ENCODE measurements at regions not wholly inside any gene's neighbourhood (a gene's known extent, or its start where the extent isn't known, plus 50 kb on each side); places are given as distances from the start of the nearest gene placed in this dataset.

DNA sequence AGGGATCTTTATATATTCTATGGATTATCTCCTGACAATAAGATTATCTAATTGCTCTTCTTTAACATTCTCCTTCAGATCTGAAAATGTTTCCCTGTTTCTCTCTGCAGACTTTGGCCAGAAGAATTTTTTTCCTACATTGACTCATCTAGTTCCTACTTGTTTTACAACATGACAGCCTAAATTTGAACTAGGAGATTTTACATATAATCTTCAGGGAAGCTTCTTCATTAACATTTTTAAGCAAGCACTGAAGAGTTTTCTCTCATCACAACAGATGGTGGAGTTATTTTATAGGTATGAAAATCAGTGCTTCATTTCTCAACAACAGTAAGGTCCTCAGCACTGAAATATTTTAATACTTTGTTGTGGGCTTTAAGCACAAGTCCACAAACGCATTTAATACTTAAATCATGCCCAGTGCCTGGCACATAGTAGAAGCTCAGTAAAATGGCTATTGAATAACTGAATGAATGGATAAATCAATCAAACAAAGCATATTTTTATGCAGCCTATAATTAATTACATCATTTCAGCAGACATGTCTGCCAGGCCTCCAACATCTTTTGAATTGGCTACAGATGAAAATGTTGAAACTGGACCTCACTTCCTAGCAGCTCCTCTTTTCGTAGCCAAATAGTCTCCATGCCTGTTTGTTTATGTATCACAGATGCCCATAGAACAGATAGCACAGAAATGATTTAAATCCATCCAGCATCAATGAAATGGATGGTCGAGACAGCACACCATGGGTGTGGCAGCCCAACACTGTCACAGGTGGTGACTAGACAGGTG is 117.3 kb upstream of the POU2AF2 start:
- H3K4me3 ChIP-seq (replicated peaks; ENCODE audit: low read depth, low read length): no peak overlapping the region
- TF ChIP-seq, protein P1, sequence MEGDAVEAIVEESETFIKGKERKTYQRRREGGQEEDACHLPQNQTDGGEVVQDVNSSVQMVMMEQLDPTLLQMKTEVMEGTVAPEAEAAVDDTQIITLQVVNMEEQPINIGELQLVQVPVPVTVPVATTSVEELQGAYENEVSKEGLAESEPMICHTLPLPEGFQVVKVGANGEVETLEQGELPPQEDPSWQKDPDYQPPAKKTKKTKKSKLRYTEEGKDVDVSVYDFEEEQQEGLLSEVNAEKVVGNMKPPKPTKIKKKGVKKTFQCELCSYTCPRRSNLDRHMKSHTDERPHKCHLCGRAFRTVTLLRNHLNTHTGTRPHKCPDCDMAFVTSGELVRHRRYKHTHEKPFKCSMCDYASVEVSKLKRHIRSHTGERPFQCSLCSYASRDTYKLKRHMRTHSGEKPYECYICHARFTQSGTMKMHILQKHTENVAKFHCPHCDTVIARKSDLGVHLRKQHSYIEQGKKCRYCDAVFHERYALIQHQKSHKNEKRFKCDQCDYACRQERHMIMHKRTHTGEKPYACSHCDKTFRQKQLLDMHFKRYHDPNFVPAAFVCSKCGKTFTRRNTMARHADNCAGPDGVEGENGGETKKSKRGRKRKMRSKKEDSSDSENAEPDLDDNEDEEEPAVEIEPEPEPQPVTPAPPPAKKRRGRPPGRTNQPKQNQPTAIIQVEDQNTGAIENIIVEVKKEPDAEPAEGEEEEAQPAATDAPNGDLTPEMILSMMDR (IDR thresholded peaks at IDR 0.05; ENCODE audit: low read length, missing control alignments): no peak
- no peak for DNase-seq (ENCODE audit: low read depth)

DNA sequence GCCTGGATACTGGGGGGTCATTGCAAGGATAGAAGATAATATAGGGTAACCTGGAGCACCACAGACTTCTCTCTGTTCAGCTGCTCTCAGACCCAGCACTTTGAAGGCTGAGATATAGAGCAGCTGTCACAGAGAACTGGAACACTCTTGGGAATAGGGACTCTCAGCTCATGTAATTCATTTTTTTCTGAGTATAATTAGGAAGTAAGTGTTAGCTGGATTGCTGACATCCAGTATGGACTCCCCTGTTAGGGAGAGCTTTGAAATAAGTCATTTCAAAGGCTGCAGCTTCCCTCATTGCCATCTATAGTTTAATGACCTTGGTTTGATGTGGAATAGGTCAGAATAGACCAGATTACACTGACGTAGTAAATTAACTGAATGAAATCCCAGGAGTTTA is 120.8 kb upstream of the POU2AF2 start:
- DNase-seq (ENCODE audit: low read depth): no peak
- no peak overlapping the region for H3K4me3 ChIP-seq (replicated peaks; ENCODE audit: low read depth, low read length)
- TF ChIP-seq, protein P1 (IDR thresholded peaks at IDR 0.05; ENCODE audit: low read length, missing control alignments): no peak

DNA sequence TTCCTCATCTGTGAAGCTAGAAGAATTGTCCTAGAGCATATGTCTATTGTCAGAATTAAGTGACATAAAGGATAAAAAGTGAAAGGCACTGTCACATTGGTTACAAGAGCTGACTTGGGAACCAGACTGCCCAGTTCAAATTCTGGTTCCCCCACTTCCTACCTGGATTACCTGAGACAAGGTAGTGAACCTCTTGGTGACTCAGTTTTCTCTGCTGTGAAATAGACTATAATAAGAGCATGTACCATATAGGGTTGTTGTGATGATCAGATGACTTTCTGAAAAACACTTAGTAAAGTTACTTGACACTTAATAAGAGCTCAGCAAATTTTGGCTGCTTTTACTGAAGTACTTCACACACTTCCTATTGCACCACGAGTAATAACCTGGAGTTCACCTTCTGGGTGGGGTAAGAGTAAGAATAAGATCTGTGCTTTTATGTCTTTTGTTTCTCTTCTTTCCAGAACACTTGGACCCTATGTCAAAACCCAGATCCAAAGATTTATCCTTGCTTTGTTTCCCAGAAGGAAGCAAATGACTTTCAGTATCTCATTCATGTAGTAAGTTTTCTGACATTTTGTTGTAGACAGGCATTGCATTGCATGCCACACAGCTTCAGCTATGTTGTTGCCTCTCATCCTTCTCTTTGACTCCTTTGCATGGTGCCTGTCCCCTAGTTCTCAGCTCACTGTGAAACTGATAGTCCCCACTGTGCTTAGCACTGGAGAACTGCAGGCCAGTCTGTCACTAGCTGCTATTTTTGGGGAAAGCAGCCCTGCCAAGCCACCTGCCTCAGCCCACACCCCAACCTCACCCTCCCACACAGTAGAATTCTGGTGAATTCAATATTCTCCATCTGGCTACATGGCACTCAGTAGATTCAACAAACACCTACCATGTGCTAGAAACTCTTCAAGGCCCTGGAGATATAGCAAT is 121.8 kb upstream of the POU2AF2 start:
- TF ChIP-seq, protein P1 (IDR thresholded peaks at IDR 0.05; ENCODE audit: low read length, missing control alignments): no peak
- H3K4me3 ChIP-seq (replicated peaks; ENCODE audit: low read depth, low read length): no peak overlapping the region
- DNase-seq (ENCODE audit: low read depth): no peak

DNA sequence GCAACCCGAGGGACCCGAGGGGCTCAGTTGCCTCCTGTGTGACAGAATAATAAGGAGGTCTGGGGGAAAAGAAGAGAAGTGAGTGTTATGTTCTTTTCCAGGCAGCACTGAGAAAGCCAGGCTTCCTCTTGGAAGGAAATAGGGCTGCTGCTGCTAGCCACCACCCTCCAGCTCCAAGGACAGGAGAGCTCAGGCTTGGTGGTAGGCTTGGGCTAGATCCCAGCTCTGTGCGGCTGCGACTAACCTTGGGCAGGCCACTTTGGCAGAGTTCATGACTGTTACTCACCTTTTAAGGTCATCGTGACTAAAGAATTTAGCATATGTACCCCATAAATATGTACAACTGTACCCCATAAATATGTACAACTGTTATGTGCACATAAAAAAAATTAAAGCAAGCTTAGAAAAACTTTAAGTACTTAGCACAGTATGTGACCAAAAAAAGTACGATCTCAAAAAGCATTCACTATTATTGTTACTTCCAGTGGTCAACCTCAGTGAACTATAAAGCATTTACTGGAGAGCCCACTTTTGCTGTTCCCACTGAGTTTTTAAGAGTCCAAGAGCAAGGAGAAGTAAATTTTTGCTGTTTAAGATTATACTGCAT is 124.7 kb upstream of the POU2AF2 start:
- TF ChIP-seq, protein P1 (IDR thresholded peaks at IDR 0.05; ENCODE audit: low read length, missing control alignments): no peak
- no peak for DNase-seq (ENCODE audit: low read depth)
- no peak overlapping the region for H3K4me3 ChIP-seq (replicated peaks; ENCODE audit: low read depth, low read length)

DNA sequence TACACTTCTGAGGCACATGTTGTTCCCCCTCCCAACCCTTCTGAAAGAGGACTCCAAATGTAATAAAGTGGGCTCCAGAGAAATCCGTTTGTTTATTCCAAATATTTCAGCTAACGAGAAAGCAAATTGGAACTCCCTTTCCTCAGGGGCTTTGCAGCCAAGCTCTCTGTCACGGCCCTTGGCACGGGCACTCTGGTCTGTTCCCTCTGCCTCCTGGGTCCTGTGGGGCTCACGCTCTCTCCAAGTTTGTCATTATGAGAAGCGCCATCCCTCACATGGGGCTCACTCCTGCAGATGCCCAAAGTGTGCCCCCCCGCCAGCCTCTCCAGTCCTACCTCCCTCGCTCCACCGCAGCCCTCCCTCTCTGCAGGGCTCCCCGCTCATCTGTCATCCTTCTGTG is 125.4 kb upstream of the POU2AF2 start:
- DNase-seq (ENCODE audit: low read depth): no peak
- TF ChIP-seq, protein P1 (IDR thresholded peaks at IDR 0.05; ENCODE audit: low read length, missing control alignments): no peak
- no peak overlapping the region for H3K4me3 ChIP-seq (replicated peaks; ENCODE audit: low read depth, low read length)

DNA sequence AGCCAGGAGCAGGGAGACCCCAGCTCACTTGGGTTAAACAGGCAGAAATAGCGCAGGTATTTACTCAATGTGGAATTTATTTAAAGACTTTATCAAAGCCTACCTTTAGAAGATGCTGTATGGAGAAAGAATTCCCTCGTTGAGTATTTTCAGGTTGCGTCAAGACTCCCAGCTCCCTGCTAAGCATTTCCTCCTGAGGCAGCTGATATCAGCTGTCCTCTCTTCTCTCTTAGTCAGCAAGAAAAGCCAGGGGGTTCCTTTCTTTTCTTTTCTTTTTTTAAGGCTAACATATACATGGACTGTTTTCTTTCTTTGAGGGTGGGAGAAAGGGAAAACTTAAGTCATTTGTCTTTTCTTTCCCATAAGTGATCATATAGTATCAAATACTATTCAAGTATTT is 125.8 kb upstream of the POU2AF2 start:
- no peak overlapping the region for H3K4me3 ChIP-seq (replicated peaks; ENCODE audit: low read depth, low read length)
- TF ChIP-seq, protein P1 (IDR thresholded peaks at IDR 0.05; ENCODE audit: low read length, missing control alignments): no peak

More for the DNA sequence above, 125.8 kb upstream of the POU2AF2 start:
- DNase-seq (ENCODE audit: low read depth): no peak

Data from fibroblast of pulmonary artery (primary cell).